DOHH2 (cell line): ENCODE measurements at regions not wholly inside any gene's neighbourhood (a gene's known extent, or its start where the extent isn't known, plus 50 kb on each side); places are given as distances from the start of the nearest gene placed in this dataset.

Experiments
- EZH2phosphoT487 ChIP-seq: fragments of 200-600 bp; sonication (generic); IDR thresholded peaks from 2 replicates; pipeline ENCODE4 v1.6.1; 2017; ENCODE audit warnings: borderline replicate concordance, mild to moderate bottlenecking, antibody characterized with exemption, low read length, moderate library complexity, mixed read lengths
- TF ChIP-seq, protein P1 (sequence below): fragments of 200-600 bp; sonication (generic); IDR thresholded peaks from one replicate; pipeline ENCODE4 v1.5.1; 2014; ENCODE audit warnings: antibody characterized with exemption, mild to moderate bottlenecking, low read depth, low read length; ENCODE audit not compliant: poor library complexity, severe bottlenecking

DNA sequence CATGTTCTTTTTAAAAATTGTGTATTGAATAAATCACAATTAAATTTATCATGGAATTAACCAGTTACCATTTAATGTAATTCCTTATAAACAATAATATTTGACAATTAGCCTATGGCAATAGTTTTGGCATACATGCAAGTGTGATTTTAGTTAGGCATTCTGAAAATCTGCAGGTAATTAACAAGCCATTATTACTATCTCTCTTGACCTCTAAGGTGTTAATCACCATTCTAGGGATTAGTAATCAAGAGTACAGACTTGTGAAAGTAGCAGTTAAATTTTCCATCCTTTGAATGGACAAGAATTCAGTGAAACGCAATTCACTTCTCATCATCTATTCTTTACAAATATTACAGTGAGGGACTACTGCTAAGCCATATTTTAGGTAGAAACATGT lies 127.7 kb upstream of the CHST9 start:
- TF ChIP-seq, protein P1, sequence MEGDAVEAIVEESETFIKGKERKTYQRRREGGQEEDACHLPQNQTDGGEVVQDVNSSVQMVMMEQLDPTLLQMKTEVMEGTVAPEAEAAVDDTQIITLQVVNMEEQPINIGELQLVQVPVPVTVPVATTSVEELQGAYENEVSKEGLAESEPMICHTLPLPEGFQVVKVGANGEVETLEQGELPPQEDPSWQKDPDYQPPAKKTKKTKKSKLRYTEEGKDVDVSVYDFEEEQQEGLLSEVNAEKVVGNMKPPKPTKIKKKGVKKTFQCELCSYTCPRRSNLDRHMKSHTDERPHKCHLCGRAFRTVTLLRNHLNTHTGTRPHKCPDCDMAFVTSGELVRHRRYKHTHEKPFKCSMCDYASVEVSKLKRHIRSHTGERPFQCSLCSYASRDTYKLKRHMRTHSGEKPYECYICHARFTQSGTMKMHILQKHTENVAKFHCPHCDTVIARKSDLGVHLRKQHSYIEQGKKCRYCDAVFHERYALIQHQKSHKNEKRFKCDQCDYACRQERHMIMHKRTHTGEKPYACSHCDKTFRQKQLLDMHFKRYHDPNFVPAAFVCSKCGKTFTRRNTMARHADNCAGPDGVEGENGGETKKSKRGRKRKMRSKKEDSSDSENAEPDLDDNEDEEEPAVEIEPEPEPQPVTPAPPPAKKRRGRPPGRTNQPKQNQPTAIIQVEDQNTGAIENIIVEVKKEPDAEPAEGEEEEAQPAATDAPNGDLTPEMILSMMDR: no peak
- no peak for TF ChIP-seq EZH2phosphoT487
